ENCODE measurements at regions not wholly inside any gene's neighbourhood (a gene's known extent, or its start where the extent isn't known, plus 50 kb on each side); places are given as distances from the start of the nearest gene placed in this dataset.

GRCh38 chr1:79785561-79785960 is 779.0 kb upstream of the ADGRL4 start:
- no peak for TF ChIP-seq EZH2phosphoT487 (IDR thresholded peaks at IDR 0.05; ENCODE audit: insufficient read depth, low read depth)
- TF ChIP-seq EZH2 (IDR thresholded peaks at IDR 0.05; ENCODE audit: insufficient read depth, poor library complexity, severe bottlenecking), result no peak

All from GM23248 (cell line).